HUDEP-2 (cell line): ENCODE measurements at regions not wholly inside any gene's neighbourhood (a gene's known extent, or its start where the extent isn't known, plus 50 kb on each side); places are given as distances from the start of the nearest gene placed in this dataset.
"Not testable (repeated sequence)": the region's sequence is repeated elsewhere in the genome, so short reads cannot be mapped to it uniquely, and the experiment has no call there.

Experiments
- DNase-seq, 76 experiments: peaks; one replicate each; lab custom pipeline; 2025; ENCODE audit not compliant: unreplicated experiment in 76 of 76; lab: John Stamatoyannopoulos, UW

DNA sequence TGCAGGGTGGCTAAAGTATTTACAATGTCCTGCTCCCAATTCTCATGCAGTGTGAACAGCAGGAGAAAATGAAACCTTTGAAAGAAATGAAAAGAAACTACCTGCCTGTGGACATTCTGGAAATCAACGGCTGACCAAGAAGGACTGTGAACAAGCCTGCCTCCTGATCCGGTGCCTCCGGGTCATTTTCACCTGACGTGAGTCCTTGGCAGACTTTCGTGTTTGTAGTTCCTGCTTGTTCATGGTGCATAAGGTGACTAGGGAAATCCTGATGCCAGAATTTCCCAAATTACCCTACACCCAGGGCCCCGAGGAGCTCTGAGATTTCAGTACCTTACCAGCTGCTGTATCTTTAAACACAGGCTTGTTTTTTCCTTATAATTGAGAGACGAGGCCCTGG, 317.5 kb downstream of the TLE1 start:
- no peak for DNase-seq

DNA sequence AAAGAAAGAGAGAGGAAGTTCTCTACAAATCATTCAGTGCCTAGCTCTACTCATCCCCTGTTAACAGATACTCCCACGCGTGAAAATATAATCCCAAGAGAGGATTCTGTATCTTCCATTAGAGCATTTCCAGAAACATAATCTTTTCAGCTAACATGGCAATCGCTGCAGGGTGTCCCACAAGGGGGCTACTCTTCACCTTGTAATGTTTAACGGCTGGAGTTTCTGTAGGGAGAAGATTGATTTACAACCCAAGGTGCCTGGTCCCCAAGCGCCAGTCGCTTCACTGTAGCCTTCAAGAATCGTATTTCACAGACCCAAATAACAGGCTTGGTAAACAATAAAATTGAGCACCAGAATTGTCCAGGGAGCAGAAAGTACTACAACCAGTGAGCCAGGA, 318.7 kb downstream of the TLE1 start:
- no peak for DNase-seq

DNA sequence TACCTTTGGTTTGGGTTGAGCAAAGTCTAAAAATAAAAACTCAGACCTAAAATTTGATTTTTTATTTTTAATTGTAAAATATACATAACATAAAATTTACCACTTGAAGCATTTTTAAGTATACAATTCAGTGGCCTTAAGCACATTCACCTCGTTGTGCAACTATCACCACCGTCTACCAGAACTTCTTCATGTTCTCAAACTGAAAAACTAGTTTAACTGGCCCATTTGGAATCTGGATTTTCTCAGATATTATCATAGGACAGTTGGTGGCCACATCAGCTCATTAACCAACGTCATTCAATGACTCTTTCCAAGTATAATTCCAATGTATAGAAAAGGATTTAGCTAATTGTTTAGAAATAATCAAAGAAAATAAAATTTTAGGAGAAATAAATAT, 319.3 kb downstream of the TLE1 start:
- DNase-seq, result no peak

DNA sequence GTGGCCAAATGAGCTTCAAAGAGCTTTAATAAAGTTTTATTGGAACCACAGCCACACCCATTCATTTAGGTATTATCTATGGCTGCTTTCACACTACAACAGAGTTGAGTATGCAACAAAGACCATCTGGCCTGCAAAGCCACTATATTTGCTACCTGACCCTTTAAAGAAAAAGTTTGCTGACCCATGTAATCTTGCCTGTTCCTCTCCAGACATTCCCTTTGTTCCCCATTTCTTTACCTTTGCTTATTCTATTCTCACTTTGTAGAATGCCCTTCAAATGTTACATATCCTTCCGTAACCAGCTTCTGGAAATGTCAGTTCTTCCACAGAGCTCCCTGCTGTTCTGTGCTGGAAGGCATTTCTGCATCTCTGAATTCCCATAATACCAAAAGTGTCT, 320.2 kb downstream of the TLE1 start:
- DNase-seq, result no peak

DNA sequence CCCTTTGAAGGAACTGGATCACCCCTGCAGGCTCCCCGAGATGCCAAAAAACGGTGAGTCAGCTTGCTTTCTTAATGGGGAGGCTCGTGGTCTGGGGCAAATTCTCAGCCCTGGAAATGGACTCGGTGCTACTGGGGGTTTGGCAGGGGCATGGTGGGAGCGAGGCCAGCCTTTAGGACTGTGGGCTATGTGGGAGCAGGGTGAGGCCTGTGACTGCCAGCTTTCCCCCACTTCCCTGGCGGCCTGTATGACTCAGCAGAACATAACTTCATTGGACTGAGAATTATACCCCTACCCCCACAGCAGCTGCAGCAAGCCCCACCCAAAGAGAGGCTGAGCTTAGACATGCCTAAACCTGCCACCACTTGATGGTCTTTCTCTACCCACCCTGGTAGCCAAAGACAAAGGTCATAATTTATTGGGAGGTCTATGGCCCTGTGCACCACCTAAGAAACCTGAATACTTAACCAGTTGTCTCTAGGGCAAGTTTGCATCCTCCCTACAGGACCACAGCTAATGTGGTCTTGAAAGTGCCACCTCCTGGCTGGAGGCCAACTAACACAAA, 325.3 kb downstream of the TLE1 start:
- DNase-seq, result no peak

DNA sequence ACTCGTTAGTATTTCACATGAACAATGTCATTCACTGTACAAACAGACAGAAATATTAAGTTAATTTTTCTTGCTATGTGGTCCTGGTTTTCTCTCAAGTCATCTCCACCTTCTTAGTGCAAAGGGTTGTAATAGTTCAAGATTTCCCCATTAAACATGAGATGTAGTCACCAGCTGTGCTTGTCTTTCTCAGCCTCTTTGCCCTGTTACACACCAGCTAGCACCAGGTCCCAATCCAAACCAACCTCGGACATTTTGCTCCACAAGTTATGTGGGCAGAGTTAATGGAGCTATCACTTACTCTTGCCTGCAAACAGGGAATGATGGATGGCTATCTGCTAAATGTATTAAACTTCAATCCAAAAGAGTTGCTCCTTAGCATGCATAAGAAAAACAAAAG, 328.1 kb downstream of the TLE1 start:
- DNase-seq, result no peak

DNA sequence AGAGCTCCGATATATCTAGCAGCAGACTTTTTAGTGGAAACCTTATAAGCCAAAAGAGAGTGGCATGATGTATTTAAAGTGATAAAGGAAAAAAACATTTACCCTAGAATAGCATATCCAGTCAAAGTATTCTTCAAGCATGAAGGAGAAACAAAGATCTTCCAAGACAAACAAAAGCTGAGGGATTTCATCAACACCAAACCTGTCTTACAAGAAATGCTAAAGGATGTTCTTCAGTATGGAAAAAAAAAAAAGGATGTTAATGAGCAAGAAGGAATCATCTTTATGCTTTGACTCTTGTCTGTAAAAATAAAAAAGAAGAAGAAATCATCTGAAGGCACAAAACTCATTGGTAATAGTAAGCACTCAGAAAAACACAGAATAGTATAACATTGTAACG, 338.2 kb downstream of the TLE1 start:
- no peak for DNase-seq

DNA sequence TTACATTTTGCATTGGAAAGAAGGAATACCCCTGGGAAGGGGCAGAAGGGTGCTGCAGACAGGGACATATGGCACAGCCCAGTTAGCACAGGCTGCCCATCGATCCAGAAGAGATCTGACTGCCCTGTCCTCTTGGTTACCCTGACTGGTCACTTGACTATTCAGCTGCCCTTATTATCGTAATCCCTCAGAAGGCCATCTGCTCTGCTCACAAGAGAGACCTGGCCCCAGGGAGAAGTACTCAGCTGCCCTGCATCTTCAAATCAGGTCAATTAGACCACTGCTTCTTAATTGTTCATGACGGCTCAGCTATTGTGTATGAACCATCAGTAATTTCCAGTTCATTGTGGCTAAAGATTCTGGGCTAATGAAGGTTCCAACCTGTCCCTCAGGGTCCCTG, 345.0 kb downstream of the TLE1 start:
- no peak for DNase-seq

DNA sequence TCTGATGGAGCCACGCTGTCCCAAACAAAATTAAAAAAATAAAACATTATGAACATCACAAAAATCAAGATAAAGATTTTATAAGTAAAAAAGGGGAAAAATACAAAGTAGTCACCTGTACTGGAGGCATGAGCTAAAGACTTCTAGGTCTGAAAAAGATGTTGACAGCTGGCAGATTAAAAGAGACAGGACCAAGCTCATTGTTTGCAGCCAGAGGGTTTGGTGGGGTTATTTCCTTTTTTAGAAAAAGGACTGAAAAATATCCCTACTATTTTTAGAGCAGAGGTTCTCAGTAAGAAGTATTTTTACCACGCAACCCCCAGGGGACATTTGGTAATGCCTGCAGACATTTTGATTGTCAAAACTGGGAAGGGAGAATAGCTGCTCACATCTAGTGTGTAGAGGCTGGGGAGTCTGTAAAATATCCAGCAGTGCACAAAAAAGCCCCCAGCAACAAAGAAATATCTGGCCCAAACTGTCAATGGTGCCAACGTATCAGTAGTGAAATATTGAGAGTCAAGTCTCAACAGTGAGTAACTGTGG, 353.4 kb downstream of the TLE1 start:
- no peak for DNase-seq

DNA sequence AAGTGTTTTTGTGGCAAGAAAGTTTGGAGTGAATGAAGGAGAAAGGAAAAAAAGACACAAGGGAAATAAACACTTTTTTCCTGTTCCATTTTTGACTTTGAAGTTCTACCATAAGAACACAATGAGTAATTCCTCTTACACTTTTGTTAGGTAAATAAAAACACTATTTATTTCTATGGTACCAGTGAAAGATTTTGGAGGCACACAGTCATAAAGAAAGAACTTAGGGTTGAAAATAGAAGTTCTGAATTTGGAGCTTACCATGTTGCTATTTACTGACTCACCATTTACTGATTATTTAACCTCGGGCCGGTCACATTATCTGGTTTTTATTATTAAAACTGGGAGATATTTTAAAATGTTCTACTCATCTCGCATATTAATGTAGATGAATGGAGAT, 367.8 kb downstream of the TLE1 start:
- DNase-seq, result no peak

DNA sequence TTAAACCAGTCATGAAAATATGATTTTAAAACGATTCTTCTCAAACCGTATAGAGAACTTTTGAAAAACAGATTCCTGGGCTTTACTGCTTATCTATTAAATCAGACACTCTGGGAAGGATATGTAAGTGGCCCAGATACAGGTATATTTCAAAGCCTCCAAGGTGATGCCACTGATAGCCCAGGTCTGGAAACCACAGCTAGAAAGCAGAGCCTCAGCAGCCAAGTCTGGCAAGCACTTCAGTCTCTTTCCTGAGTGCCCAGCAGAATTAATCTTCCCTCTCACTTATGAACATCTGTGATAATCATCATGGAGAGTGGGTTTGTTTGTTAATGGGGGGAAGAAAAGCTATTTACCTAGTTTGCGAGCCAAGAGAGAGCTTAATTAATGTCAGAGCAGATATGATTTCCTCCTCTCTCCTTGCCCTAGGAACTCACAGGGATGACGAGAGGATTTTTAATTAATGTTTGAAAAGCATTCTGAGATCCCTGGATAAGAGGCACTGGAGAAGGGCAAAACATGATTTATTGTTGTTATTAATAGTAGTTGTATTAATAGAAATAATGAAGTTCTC, 368.4 kb downstream of the TLE1 start:
- DNase-seq, result no peak

DNA sequence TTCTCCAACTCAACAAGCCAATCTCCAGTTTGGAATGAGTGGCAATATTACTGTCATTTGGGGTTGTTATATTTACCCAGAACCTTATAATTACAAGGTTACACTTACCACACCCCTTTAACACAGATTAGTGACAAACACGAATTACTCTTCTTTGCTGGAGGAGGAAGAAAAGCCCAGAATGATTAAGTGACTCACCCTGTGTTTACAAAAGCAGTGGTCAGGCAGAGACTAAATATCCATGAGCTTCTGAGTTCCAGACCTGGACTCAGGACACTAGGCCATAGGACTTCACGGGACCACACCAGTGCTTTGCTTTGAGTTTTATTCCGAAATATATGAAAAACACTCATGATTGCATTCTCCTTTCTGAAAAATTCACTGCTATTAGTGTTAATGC, 370.8 kb downstream of the TLE1 start:
- no peak for DNase-seq

DNA sequence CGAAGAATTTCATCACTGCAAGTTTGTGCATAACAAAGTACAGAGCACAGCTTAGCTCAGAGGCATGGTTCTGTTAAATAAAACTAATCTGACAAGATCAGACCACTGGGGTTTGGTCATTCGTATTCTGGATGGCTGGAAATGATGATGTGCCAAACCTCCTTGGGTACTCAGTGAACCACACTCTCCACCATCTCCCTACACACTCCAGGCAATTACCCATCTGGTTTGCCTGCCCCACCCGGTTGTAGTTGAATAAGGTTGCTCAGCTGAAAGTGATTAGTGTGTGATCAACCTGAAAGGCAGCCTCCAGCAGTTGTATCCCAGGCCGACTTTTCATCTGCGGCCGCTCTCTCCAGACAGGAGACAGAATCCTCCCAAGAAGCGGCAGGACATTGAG, 371.4 kb downstream of the TLE1 start:
- no peak for DNase-seq

DNA sequence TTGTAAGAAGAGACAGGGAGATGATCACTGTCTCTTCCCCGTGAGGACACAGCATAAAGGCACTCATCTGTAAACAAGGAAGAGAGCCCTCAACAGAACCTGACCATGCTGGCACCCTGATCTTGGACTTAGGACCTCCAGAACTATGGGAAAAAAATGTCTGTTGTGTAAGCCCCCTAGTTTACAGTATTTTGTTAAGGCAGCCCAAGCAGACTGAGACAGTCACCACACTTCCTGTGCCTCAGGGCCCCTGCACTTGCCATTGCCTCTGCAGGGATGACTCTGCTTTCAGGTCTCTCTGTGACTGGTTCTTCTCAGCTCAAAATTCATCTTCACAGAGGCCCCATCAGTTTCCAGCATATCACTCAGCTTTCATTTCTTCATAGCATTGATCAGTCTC, 372.1 kb downstream of the TLE1 start:
- DNase-seq, result no peak

DNA sequence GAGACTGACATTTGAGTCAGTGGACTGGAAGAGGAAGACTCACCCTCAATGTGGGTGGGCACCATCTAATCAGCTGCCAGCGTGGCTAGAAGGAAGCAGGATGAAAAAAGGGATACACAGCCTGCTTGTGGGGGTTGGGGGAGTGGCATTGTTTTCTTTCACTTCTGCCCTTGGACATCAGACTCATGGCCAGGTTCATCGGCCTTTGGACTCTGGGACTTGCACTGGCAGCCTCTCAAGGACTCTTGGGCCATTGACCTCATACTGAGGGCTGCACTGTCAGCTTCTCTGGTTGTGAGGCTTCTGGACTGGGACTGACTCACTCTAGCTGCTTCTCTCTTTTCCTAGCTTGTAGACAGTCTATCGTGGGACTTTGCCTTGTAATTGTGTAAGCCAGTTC, 374.9 kb downstream of the TLE1 start:
- no peak for DNase-seq

DNA sequence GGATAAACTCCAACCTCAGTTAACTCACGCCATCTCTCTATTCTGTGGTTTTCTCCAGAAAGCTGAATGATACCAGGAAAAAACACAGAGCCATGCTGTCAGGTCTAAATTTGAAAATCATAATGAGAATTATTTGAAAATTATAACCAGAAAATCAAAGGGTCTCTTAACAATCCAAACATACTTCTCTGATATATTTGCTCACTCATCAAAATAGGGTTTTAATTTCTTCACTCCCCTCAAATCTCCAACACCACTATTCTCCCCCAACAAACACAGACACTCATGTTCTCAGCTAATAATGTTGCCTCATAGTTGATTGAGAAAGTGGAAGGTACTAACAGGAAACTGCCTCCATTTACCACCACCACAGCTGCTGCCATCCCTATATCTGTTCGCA, 375.5 kb downstream of the TLE1 start:
- DNase-seq, result no peak

DNA sequence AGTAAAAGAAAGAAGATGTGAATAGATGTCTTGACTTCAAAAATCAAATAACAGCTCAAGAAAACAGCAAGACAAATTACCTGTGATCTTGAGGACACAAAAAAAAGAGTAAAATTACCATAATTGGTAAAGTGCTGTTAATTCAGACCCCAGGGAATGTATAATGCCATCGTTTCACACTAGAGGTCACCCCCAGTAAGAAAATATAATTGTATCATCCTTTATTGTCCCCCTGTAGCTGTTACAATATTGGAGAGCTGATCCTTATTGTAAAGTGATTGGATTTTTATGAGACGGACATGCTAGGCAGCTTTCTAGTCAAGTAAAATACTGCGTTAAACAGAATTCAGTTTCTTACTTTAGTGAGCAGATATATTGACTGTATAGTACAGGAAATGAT, 377.0 kb downstream of the TLE1 start:
- DNase-seq, result no peak

DNA sequence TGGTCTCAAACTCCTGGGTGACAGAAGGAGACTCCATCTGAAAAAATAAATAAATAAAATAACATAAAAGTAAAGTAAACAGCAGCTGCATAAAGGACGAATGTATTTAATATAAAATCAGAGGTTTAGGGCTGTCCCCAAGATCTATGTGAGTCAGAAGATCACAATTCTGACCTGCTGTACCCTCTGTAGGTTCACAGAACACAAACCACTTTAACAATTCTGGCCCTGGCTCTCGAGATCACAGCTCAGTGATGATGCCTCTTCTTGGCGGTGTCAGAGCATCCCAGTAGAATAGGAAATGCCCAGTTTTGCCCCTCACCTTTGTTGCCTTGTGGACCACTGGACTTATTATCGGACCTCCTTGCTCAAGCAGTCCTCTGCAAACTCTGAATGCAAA, 380.9 kb downstream of the TLE1 start:
- no peak for DNase-seq

DNA sequence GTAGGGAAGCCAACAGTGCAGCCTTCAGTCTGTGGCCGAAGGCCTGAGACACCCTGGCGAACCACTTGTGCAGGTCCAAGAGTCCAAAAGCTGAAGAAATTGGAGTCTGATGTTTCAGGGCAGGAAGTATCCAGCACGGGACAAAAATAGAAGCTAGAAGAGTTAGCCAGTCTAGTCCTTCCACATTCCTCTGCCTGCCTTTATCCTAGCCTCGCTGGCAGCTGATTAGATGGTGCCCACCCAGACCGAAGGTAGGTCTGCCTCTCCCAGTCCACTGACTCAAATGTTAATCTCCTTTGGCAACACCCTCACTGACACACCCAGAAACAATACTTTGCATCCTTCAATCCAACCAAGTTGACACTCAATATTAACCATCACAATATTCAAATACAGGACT, 381.6 kb downstream of the TLE1 start:
- not testable (repeated sequence) for DNase-seq

DNA sequence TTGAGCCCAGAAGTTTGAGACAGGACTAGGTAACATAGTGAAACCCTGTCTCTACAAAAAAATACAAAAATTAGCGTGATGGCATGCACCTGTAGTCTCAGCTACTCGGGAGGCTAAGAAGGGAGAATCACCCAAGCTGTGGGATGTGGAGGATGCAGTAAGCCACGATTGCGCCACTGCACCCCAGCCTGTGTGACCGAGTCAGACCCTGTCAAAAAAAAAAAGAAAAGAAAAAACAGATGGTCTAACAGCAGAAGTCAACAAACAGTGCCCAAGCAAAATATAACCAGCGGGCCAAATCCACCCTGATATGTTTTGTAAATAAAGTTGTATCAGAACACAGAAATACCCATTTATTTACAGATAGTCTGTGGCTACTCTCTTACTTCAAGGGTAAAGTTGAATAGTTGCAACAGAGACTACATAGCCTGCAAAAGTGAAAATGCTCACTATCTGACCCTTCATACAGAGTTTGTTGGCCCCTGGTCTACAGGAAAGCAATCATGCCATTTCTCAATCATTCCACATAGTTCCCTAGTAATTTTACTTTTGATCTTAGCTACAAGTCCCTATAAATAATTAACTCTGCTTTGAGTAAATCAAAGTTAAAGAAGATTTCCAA, 383.7 kb downstream of the TLE1 start:
- no peak for DNase-seq

DNA sequence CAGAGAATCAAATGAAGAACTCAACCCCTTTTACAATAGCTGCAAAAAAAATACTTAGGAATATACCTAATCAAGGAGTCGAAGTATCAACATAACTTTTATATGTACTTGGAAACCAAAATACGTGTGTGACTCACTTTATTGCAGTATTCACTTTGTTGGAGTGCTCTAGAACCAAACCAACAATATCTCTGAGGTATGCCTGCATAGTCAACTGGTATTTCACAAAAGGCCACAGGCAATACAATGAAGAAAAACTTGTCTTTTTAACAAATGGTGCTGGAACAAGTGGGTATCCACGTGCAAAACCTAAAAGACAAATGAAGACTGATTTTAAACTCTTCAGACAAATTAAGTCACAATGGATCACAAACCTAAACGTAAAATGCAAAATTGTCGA, 385.7 kb downstream of the TLE1 start:
- no peak for DNase-seq

DNA sequence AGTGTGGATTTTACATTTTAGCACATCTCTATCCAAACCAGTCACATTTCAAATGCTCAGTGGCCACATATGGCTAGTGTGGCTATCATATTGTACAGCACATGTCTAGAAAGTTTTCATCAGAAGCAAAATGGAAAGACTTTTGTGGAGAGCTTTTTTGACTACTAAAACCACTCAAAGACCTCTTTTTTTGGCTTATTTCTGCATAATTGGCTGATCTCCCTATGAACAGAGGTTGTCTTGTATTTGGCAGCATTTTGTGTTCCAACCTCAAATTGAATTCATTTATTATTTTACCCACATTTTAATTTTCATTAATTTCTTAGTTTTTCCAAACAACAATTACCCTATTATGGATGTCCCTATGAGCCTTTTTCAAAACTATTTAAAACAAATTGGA, 395.7 kb downstream of the TLE1 start:
- DNase-seq, result no peak
